EH (cell line): ENCODE measurements at regions not wholly inside any gene's neighbourhood (a gene's known extent, or its start where the extent isn't known, plus 50 kb on each side); places are given as distances from the start of the nearest gene placed in this dataset.
"Not testable (repeated sequence)": the region's sequence is repeated elsewhere in the genome, so short reads cannot be mapped to it uniquely, and the experiment has no call there.

Experiments
- DNase-seq: peaks from one replicate; pipeline ENCODE4 v3.0.0-alpha.2; 2015; ENCODE audit warnings: low read depth

DNA sequence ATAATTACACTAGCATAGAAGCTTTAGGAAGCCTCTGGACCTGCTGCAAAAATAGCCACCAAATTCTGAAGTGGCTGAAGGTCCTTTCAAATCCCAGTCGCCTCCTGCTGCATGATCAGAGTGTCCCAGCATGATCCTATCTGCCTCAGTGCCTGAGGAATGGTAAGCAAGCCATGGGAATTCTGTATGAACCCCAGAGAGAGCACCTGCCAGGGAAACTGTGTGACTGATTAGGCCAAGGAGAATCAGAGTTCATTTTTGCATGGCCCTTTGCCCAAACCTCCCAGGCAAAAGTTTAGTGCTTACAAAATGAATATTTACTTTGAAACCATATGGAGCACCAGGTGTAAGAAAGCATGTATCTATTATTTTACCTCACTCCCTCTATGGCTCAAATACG is 221.4 kb downstream of the ARL4C start:
- no peak for DNase-seq

DNA sequence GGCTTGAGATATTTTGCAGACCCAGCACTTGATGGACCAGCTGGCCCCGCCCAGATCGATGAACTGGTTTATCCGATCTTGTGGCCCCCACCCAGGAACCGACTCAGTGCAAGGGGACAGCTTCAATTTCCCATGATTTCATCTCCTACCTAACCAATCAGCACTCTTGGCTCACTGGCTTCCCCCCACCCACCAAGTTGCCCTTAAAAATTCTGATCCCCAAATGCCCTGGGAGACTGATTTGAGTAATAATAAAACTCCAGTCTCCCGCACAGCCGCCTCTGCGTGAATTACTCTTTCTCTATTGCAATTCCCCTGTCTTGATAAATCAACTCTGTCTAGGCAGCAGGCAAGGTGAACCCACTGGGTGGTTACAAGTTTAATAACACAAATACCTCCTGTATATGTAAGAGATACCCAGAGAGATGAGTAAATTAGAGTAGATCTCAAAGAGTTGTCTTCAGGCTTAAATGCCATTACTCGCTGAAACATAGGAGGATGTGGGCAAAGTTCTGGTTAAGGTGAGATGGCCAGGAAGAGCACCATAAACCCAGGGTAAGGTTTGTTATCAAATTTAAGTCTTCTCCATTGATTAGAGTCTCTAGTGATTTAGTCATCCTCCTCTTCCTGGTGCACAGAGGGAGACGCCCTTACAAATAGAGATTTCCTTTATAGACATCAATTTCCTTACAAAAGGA is 222.8 kb downstream of the ARL4C start:
- no peak for DNase-seq

- no peak for DNase-seq
These were observed 221.8 kb downstream of the SPP2 start for GRCh38 chr2:234272069-234272850.

- DNase-seq, result no peak
These were observed 220.8 kb downstream of the SPP2 start for GRCh38 chr2:234271338-234271737.

- DNase-seq, result peak; percentile 60
These were observed 219.3 kb downstream of the SPP2 start for GRCh38 chr2:234269769-234270204.

DNA sequence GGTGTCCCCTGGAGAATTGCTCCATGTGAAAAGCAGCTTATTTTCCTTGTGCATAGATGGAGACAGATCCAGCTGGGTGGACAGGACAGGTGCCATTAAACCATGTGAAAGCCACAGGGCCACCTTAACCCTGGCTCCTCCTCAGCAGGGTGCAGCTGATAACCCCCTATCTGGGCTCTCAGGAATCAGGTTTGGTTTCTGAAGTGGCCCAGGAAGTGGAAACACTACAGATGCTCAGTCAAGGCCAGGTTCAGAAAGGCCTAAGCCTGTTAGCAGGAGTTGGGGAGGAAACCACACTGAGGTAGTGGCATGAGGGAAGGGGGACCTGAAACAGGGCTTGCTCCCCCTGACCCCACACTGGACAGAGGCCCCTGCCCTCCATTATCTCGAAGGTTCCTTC is 217.0 kb downstream of the SPP2 start:
- DNase-seq, result no peak

DNA sequence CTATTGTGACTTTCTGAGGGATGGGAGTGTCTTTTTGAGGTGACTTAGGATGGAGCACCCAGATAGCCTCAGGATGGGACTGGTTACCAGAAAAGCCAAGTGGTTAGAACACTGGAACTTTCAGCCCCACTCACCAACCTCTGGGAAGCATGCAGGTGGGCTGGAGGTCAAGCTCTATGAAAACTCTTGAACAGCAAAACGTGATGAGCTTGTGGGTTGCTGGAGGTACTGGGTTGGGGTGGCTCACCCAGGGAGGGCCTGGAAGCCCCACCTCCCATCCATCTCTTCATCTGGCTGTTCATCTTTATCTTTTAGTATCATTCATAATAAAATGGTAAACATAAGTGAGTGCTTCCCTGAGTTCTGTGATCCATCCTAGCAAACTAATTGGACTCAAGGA is 216.4 kb downstream of the SPP2 start:
- no peak for DNase-seq

DNA sequence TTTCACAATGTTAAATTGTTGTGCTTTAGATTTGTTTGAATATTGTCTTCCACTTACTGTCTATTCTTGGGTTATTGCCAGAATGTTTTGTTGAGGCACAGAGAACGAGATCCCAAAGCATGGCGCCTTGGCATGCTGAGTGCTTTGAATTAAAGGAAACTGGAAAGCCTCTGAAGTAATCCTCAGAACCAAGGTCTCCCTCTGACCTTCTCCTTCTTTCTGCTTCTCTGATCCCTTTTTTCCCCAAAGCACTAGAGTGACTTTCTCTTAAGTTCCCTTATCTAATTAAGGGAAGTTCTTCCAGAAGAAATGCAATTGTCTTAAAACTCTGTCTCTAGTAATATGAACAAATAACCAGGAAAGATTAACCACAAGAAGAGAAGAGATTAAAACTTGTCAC is 214.7 kb downstream of the SPP2 start:
- DNase-seq, result no peak

DNA sequence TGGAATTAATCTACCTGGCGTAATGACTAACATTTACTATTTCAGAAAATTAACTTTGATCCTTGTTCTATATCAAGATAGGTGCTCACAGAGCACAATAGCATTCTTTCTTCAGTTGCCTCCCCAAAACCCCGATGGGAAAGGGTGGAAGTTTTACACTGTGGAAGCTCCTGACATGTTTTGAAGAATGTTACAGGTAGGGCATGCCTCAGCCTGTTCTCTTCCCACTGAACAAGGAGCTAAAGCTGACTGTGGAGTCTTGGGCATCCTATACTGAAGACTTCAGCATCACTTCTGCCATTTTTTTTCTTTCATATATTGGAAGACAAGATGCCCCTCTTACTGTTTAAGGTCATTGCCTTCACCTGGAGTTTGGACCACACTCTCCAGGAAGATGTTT is 211.2 kb downstream of the SPP2 start:
- DNase-seq, result no peak

DNA sequence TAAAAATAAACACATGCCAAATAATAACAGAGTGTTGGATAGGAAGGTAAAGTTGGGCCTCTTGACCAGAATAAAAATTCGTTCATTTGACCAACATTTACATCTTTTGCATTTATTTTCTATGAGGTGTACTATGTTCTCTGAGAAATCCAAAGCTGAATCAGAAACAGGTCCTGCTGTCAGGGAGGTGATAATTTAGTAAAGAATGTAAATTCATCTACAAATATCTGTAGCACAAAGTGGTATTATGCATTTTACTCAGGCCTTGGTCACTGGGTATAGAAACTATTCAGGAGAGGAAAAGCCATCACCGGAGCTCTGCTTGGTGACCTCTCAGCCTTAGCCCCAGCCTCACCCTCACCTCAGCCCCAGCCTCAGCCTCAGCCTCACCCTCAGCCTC is 208.9 kb downstream of the SPP2 start:
- DNase-seq, result no peak

DNA sequence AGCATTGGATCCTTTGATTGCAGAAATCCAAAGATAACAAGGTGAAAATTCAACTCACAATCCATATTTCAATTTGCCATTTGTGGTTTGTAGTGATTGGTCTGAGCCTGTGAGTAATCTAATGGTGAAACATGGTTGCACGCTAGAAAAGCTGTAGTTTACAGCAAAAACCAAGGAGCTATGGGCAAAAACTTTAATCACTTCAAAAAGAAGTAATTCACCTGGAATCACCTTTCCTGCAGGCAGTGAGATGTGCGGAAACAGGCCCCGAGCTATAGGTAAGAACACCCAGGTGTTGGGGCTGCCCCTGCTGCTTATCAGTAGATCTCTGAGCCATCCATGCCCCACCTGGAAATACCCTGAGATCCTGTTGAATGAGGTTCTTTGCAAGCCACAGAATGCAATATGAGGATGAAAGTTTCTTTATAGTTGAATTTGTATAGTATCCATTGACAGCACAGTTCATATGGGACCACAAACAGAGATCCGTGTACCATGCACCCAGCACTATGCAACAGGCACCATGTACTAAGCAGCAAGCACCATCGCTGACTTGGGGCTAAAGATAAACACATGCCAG is 208.2 kb downstream of the SPP2 start:
- no peak for DNase-seq

DNA sequence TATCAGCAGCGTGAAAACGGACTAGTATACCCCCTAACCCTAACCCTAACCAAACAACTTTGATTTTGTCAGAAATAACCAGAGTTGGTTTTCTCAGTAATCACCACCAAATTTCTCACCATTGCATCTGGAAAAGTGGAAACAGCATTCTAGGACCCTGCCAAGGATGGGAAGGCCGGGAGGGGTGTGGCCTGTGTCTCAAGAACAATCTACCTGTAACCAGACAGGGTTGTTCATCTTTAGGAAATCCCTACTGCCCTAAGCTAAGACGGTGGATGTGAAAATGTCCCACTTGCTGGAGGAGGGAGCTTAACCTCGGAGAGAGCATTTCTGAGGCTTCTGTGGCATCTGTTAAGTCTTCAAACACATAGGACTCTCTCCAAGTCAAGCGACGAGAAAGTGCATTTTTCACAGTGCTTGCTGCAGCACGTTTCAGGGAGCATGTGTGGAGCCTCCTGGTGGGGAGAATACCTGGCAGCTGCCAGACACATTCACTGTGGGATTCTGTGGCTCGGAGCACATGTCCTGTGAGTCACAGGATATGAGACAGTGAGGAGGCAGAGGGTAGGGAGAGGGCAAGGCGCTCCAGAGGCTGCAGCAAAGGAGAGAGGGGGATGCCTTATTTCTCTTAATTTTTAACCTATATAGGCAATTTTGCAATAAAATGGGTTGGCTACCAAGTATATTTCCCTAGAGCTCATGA is 207.5 kb downstream of the SPP2 start:
- peak; percentile 98 for DNase-seq

DNA sequence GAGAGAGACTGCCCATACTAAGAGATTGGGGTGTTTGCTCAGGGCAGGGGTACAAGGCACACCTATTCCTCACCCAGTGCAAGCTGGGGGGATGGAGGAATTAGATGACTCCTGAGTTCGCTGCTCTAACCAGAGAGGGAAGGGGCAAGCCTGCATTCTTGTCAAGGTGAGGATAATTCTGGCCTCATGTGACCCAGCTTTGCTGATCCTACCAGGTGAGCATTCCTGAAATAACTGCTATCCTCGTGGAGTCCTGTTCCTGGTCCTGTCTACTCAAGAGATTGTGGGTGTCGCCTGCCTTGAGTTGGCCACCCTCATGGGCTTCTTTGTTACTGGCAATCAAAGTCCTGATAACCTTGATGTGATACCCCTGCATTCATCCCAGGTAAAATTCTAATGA is 206.0 kb downstream of the SPP2 start:
- no peak for DNase-seq

- no peak for DNase-seq
These were observed 204.4 kb downstream of the SPP2 start for GRCh38 chr2:234254783-234255521.

- no peak for DNase-seq
These were observed 202.3 kb downstream of the SPP2 start for GRCh38 chr2:234252772-234253171.

- DNase-seq, result peak; percentile 98
These were observed 201.1 kb downstream of the SPP2 start for GRCh38 chr2:234251326-234252271.

DNA sequence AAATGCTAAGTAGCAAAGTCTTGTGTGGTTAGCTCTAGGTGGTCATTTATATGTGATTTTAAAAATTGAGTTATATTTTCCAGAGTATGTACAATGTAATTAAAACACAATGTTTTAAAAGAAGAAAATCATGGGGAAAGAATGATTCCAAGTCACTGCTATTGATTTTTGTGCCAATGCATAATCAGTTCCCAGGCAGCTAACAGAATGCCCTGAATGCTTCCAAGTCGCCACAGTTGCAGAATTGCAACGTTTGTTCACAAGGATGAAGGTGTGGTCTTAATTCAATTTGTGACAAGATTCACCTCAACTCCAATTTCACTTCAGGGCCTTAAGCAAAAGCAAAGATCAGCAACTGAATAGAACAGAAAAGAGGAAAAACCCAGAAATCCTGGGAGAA is 200.4 kb downstream of the SPP2 start:
- no peak for DNase-seq

DNA sequence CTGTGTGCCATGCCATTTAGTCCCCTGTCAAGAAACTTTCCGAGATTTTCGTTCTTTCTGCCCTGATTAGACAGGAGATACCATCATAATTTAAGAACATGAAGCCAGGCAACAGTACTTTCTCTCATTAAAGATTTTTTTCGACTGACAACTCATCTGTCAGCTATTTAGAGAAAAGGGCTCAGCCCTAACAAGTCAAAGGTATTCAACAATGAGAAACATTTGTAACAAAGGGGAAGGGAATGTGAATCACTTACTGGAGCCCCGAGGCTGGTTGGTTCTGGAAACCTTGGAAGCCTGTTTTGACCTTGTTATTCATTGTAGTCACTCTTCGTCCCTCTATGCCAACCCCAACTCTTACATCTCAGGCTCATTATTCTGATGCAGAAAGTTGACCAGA is 199.4 kb downstream of the SPP2 start:
- DNase-seq, result peak; percentile 92

- no peak for DNase-seq
These were observed 198.7 kb downstream of the SPP2 start for GRCh38 chr2:234249034-234249735.

- not testable (repeated sequence) for DNase-seq
These were observed 197.8 kb downstream of the SPP2 start for GRCh38 chr2:234248213-234248710.
